Renal cortex interstitium (tissue), 11 donors: ENCODE measurements at regions not wholly inside any gene's neighbourhood (a gene's known extent, or its start where the extent isn't known, plus 50 kb on each side); places are given as distances from the start of the nearest gene placed in this dataset.
"Not testable (repeated sequence)": the region's sequence is repeated elsewhere in the genome, so short reads cannot be mapped to it uniquely, and the experiment has no call there.

Experiments used
- DNase-seq, 11 donors: peaks; one replicate each; pipeline ENCODE4 v3.0.0-alpha.2; 2013; ENCODE audit warnings: low read depth in 9 of 11, low spot score in 4 of 11; ENCODE audit errors: extremely low read depth in 1 of 11

GRCh38 chr3:110984456-110985250 is 87.0 kb upstream of the NECTIN3 start:
- DNase-seq: no peak

- no peak for DNase-seq
Measured at GRCh38 chr3:110989446-110989845, 82.2 kb upstream of the NECTIN3 start.

DNA sequence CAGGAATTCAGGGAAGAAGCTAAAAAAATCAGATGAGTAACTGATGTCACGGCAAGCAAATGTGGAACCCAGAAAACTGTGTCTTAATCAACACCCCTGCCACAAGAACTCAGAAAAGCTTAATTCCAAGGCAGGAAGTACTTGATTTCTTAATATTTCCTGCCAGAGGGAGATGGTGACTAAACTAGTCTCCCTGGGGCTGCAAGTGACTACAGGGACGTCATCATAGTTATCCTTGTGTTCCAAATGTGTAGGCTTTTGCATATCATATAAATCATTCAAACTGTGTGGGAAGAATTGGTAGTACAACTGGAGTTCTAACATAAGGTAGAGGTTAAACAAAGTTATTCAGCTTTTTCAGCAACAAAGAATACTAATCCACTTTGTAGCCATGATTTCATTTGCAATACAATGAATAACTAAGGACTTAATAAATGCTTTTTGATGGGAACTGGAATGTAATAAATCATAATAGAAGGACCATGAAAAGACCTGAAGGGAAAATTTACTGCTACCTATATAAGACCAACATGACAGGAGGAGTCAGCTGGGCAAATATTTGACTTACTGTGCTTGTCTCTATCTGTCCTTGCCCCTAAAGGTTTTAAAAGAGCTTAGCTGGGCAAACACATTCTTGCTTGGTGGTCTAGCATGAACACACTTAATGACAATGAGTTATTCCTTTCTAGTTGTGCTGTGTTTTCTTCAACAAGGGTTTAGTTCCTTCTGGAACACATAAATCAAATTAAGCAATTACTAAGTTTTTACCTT is 76.0 kb upstream of the NECTIN3 start:
- DNase-seq: no peak

- peak in 5 of 11 donors; percentile 6 to 30 (median 26) for DNase-seq
Measured at GRCh38 chr3:110998766-110999165, 72.8 kb upstream of the NECTIN3 start.

- not testable (repeated sequence) for DNase-seq
Measured at GRCh38 chr3:111006485-111006884, 65.1 kb upstream of the NECTIN3 start.

- DNase-seq: no peak
Measured at GRCh38 chr3:111012388-111013248, 59.0 kb upstream of the NECTIN3 start.
